ENCODE measurements at regions not wholly inside any gene's neighbourhood (a gene's known extent, or its start where the extent isn't known, plus 50 kb on each side); places are given as distances from the start of the nearest gene placed in this dataset.

- TF ChIP-seq CTCF (IDR thresholded peaks at IDR 0.05; ENCODE audit: low read length) (no peak), EZH2 (IDR thresholded peaks at IDR 0.05; ENCODE audit: borderline replicate concordance, low read length) (no peak)
Observed at GRCh38 chr11:8831861-8832260, 79.1 kb upstream of the AKIP1 start.
